ENCODE measurements at regions not wholly inside any gene's neighbourhood (a gene's known extent, or its start where the extent isn't known, plus 50 kb on each side); places are given as distances from the start of the nearest gene placed in this dataset.
"Not testable (repeated sequence)": the region's sequence is repeated elsewhere in the genome, so short reads cannot be mapped to it uniquely, and the experiment has no call there.

DNA sequence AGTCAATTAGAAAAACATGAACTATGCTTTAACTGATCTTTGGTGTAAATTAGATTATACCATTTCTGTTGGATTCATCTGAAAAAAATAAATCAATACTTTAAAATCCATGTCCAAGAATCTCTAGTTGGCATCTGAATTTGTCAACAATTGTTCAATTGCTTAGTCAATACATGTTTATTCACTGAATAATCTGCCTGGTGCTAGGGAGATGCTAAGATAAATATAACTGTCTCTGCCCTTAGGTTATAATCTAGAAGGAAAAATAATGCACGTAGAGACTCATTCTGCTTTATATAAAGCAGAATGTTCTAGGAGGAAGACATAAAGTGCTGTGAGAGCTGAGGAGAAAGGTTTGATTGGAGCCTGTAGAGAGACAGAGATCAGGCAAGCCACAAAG is 537.2 kb upstream of the IL12A start:
- no peak for DNase-seq
- intact Hi-C loops (cut with DNase I), result no loop called here

DNA sequence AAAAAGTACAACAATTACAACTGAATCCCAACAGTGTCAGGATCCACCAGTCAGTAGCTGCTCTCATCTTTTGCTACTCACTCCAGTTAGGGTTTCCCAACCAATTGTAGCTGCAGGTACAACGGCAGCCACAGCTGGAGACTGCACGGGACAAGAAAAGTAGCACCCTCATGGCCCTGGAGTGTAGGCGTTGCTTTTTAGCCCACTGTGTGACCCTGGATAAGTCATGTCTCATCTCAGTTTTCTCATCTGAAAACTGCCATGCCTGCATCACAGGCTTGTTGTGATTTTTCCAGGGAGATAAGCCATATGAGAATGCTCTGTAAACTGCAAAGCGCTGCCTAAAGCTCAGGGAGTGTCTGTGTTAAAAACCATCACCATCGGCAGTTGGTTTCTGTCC is 535.6 kb upstream of the IL12A start:
- intact Hi-C loops (cut with DNase I), result no loop called here
- no peak for DNase-seq

DNA sequence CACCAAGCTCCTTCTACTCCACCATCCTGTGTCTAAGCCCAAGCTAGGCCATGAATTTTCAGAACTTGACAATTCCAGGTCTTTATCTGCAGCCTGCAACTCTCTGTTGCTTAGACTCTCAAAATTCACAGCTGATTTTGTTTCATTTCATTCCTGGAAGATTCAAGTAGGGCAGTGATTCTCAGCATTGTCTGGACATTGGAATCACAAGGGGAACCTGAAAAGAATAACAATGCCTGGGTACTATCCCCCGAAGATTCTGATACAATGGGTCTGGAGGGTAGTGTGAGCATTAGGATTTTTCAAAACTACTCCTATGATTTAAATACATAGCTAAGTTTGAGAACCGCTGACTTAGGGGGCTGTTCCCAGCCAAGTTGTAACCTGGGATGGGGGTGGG is 534.7 kb upstream of the IL12A start:
- intact Hi-C loops (cut with DNase I), result no loop called here

DNA sequence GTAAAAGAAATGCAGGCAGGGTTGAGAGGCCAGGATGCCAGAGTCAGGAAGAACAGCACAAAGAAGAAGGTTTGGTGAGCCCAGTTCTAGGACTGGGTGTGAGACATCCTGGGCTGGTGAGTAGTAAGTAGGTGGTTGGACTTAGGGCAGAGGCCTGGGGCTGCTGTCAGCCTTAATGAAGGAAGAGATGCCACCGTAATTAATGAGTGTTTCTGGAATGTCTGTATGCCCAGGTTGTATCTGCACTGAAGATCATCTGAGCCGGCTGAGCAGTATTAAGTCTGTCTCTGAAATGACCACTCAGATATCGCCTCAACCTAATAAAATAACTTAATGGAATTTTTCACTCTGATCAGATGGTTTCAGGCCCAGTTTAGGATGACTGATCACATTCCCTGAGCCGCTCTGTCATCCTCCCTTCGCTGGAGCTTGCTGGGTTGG is 532.9 kb upstream of the IL12A start:
- intact Hi-C loops (cut with DNase I), result no loop called here

More for the DNA sequence above, 534.7 kb upstream of the IL12A start:
- DNase-seq, result no peak

DNA sequence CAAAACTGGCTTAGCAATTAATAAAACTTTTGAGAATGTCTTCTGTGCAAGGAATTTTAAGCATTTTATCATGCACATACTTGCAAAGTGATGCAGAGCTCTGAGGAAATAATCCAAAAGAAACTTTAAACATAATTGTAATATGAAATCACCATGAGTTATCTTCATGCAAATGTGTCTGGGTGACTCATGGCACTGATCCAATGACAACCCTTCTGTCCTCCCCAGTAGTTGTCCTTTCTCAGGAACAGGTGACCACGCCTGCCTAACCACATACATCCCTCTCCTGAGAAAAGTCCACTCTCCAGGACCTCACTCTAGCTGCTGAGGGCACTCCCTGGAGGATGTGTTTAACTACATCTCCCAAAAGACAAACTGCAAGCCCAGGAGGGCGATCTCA is 530.6 kb upstream of the IL12A start:
- DNase-seq, result no peak
- intact Hi-C loops (cut with DNase I), result no loop called here

More for the DNA sequence above, 532.9 kb upstream of the IL12A start:
- no peak for DNase-seq

DNA sequence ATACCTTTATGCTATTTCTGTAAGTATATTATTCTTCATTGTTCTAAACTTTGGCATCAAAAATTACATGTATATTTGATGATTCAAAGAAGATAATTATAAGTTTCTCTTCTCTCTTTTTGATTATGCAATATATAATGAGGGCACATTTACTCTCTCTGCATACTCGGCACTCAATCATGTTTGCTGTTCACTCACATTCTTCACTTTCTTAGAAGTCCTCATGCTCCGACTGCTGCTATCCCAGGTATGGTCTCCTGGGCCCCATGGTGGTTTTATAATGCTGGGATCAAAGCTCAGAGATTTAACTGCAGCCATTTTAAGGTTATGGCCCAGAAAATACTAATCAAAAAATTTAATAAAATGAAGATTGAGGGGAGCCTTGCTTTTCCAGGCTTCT is 529.7 kb upstream of the IL12A start:
- intact Hi-C loops (cut with DNase I), result no loop called here
- DNase-seq, result no peak

DNA sequence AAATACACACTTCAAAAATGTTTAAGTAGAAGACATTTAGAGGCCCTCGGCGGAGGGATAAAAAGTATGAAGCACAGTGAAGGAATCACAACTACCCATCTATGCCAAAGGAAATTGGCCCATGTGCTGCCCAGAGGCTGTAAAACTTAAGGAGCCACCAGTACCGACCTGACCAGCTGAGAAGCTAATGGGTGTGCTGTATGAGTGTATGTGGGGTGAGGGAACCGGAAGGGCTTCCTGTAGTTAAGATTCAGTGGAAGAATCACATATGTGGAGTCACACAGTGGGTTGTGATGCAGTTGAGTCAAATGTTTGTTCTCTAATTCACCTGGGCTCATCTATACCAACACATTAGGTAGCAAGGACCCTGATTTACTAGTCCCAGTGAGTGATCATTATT is 516.0 kb upstream of the IL12A start:
- intact Hi-C loops (cut with DNase I), result no loop called here
- DNase-seq, result no peak

DNA sequence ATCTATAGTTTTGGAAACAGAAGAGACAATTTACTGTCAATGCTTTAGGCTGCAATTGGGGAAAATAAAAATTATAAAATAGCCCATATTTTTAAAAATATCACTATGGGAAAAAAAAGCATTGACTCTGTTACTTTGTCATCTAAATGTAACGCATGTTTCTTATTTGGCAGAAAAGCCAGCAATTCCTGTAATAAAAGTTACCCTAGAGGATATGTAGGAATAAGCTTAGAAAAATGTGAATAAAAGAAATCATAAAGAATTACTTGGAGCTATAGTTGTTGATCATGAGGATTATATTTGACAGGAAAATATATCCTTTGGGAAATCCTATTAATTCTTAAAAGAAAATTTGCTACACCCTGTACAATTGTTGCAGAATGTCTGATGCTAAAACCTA is 515.4 kb upstream of the IL12A start:
- DNase-seq, result no peak
- intact Hi-C loops (cut with DNase I), result no loop called here

DNA sequence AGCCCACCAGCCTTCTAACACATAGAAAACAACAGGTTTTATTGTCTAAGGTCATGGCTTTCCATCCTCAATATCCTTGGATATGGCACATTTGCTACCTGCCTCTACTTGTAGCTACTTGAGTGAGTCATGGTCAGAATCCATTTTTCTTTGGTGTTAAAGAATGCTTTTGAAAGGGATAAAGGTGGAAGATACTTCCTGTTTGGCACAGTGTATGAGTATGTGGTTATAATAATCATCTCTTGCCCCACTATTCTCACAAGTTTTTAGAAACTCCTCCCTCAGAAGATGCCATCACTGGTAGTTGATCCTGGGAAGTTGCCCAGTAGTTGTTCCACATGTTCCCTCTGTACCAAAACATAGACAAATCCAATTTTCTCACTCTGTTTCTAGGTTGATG is 508.6 kb upstream of the IL12A start:
- intact Hi-C loops (cut with DNase I), result no loop called here
- DNase-seq, result no peak

DNA sequence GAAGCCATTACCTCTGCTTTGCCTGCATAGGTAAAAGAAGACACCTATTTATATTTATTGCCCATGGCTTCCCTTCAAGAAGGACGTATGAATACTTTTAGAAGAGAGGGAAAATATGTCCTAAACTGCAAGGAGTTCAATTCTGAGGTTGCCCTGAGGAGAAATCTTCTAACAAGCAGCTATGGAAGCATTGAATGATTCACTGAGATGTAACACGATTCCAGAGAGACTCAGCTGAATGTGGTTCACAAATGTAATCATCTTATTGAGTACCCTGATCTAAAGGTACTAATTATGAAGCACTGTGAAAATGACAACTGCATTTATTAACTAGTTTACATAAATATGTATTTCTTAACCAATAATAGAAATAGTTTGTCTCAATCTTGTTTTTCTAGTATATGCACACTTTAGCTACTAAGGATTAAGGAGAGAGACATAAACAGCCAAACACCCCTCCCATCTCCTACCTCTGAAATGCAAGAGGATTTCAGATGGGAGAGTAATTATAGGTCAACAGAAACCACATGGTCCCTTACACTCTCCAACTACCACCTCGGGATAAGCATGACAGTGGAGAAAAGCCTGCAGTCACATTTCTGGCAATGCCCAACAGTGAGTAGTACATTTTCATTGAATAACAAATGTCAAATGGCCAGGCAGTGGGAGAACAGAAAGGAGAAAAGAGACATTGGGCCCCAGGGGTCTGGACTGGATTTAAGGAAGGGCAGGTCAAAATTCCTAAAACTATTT is 506.2 kb upstream of the IL12A start:
- intact Hi-C loops (cut with DNase I), result no loop called here
- no peak for DNase-seq

DNA sequence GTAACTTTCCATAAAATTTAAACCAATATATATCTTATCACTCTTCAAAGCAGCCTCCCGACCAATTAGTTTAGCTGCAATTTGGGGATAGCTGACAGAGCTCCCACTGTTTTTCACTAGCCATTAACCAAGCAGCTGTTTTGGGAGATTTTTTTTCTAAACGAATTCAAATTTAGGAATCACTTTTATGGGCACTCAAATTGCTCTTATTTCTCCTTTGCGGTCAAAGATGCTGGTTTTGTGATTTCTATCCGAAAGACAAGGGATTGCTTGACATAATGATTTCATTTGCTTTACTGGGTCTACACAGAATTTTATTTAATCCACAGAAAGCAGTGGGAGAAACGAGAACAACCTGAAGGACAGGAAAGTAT is 505.7 kb upstream of the IL12A start:
- intact Hi-C loops (cut with DNase I), result no loop called here
- DNase-seq, result no peak

DNA sequence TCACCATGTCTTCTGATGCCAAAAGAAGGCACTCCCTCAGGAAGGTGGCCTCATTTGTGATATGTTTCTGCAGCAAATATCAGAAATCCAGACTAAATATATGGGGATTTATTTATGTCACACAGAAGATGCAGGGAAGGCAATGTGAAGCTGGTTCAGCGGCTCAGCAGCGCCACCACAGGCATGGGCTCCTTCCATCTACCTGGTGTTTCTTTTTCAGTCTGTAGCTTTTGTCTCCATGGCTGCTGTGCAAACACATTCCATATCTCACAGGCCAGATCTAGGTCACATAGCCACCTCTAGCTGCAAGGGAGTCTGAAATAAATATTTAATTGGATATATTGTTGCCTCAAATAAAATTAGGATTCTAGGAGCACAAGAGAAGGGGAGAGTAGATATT is 502.1 kb upstream of the IL12A start:
- intact Hi-C loops (cut with DNase I), result no loop called here
- no peak for DNase-seq

DNA sequence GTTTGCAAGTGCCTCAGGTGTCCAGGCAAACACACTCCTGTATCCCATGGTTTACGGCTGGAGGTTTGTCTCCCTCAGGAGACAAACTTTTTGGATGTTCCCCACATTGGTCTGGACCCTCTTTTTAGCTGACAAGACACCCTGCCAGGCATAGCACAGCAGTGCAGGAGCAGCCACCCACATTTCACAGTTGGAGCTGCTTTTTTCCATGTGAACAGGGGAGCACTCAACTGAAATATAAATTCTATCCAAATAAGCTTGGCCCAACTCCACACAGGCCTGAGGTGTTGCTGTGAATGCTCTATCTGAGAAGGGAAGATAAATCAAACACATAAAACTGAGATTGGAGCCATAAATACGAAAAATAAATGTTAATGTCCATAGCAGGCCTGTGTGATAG is 501.3 kb upstream of the IL12A start:
- intact Hi-C loops (cut with DNase I), result no loop called here

DNA sequence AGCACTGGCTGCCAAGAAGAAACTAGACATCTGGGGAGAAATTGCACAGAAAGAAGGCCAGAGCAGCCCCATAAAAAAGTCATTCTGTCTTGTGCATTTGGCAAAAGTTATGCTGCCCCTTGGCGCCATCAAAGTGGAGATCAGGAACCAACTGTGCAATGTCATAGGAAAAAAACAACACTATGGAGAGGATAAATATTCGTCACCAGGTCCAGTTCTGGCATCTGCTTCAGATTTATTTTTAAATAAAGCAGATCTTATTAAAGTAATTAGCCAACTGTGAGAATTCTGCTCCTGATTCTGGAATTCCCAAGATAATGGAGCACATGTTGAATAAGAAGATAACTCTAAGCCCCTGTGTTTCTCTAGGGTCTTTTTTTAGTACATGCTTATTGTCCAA is 500.0 kb upstream of the IL12A start:
- DNase-seq, result no peak
- intact Hi-C loops (cut with DNase I), result no loop called here

More for the DNA sequence above, 501.3 kb upstream of the IL12A start:
- no peak for DNase-seq

DNA sequence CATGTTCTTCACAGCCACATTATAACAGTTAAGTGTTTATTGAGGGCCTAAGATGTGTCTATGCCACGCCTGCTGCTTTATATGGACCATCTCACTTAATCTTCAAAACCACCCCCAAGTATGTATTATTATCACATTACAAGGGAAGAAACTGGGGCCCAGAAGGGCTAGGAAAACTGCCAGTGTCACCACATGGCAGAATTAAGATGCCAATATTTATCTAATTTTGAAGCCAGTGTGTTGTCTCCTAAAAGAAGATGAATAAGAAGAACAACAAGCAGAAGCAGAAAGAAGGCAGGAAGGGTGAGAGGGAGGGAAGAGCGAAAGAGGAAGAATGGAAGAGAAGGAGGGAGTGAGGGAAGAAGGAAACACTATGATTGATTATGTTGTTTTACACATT is 491.3 kb upstream of the IL12A start:
- no peak for DNase-seq
- intact Hi-C loops (cut with DNase I), result no loop called here

DNA sequence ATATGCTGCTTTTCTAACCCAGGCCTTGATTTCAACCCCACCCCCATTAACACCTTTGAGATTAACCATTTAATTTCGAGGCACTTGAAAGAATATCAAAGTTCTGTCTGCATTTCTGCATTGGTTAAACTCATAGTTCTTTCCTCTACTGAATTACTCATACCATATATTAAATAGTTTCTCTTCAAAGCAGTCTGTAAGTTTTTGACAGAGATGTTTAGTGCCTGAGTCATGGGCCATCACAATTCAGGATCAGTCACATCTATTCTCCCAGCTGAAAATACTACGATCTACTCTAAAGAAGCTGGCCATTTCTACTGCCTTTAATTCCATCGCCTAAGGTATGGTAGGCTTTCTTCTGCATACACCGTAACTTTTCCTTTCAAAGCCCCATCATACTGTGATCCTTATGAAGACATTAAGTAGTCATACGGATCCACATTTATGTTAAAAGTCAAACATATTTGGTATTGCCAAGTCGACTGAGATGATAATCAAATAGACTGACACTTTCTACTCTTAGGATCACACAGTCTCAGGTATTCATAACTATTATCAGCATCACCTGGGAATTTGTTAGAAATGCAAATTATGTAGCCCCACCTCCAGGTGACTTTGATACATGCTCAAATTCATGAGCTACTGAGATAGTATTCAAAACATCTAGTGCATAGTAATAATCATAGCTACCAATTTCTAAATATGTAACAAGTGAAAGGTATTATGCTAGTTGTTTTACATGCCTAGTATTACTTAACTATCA is 489.4 kb upstream of the IL12A start:
- DNase-seq, result no peak
- intact Hi-C loops (cut with DNase I), result no loop called here

DNA sequence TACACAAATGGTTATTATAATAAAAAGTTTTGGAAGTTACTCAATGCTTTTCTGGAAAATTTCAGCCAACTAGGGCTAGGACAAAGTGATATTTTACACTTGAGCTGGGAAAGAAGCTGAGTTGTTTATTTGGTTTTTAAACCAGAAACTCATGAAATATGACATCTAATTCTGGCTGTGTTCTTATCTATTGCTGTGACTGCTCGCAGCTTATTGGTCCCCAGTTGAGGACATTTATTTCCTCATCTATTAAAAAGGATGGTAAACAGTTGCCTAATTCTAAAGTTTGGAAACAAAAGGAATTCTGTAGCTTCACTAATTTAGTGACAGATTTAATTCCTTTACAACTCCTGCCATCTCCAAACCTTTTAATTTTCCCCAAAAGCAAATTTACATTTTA is 487.6 kb upstream of the IL12A start:
- no peak for DNase-seq
- intact Hi-C loops (cut with DNase I), result no loop called here

DNA sequence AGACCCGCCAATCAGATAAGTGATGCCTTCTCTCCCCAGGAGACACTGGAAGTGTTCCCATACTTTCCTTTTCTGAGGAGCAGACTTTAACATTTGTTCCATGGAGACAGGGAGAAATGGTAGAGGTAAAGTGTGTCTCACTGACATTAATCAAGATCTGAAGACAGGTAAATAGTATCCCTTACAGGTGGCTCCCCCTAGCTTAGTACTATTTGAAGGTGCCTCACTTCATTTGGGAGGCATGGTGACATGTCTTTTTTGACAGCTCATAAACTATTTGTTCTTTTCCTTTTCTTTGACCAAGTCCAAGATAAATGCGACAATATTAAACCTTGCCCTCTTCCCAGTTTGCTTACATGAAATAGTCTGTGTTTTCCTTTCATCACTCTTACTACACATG is 485.6 kb upstream of the IL12A start:
- intact Hi-C loops (cut with DNase I), result no loop called here
- DNase-seq, result no peak

DNA sequence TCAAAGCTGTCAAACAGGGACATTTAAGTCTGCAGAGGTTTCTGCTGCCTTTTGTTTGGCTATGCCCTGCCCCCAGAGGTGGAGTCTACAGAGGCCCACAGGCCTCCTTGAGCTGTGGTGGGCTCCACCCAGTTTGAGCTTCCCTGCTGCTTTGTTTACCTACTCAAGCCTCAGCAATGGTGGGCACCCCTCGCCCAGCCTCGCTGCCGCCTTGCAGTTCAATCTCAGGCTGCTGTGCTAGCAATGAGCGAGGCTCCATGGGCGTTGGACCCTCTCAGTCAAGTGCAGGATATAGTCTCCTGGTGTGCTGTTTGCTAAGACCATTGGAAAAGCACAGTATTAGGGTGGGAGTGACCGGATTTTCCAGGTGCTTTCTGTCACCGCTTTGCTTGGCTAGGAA is 477.6 kb upstream of the IL12A start:
- DNase-seq; intact Hi-C loops (cut with DNase I): not testable (repeated sequence)

DNA sequence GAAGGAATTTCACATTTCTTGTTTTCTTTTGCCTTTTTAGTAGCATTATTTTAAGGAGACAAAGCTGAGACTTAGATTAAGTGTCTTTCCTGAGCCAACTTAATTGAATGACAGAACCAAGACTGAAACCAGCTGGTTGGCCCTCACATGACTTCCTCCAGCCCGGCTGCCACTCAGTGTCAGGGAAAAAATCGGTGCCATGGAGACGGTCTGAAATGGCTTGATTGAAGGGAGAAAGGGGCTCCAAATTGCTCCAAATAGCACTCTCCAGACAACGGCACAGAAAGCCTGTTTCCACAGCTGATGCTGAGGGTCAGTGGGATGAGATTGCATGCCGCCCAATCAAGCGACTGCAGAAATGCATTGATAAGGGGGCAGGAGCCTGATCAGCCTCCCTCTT is 475.2 kb upstream of the IL12A start:
- intact Hi-C loops (cut with DNase I), result no loop called here
- DNase-seq, result no peak

DNA sequence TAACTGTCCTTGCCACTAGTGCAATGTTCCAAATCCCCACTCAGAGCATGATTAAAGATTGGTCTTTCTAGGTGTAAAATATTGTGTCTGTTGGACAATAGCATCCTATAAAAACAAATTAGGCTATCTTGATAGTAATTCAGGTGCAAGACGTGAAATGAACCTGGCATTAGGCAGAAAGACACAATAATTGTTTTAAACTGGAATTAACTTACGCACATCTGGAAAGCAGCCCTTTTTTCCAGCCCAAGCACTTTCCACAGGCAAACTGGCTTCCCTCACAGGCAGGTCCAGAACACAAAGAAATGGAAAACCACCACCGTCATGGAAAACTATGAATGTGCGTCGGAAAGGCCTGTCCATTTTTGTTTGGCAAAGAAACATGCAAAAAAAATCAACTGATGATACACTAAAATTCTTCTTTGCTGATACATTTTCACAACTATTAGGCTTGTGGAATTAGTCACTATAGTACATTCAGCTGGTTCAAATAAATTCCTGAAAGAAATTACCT is 474.7 kb upstream of the IL12A start:
- no peak for DNase-seq
- intact Hi-C loops (cut with DNase I), result no loop called here
